T1000 (cell line): ENCODE measurements at regions not wholly inside any gene's neighbourhood (a gene's known extent, or its start where the extent isn't known, plus 50 kb on each side); places are given as distances from the start of the nearest gene placed in this dataset.

Source experiments
- DNase-seq: peaks from one replicate; lab custom pipeline; 2025; ENCODE audit warnings: mixed read lengths; lab: John Stamatoyannopoulos, UW

DNA sequence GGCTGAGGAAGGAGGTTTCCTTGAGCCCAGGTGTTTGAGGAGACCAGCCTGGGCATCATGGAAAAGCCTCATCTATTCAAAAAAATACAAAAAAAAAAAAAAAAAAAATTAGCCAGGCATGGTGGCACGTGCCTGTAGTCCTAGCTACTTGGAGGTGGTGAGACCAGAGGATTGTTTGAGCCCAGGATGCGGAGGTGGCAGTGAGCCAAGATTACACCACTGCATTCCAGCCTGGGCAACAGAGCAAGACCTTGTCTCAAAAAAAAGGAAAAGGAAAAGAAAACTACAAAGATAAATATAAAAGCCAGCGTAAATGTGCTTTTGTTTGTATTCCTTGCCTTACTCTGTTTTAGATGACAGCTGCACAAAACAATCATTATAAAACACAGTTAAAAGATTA, 2249.2 kb upstream of the C9orf72 start:
- DNase-seq: no peak

DNA sequence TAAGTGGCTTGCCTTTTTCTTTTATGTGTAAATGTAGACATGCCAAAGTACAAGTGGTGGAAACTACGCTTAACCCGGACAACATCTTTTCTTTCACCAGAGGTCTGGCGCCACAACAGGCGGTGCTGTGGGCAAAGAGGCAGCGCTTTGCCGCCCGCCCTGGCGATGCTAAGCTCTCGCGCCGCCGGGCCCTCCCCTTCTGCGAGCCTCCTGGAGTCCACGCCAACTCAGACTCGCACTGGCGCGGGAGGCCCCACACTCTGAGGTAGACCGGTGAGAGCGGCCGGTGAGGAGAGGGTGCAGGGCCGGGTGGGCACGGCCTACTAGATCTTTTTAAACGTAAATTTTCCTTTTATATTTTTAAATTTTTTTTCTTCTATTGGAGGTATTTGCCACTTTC, 2253.1 kb upstream of the C9orf72 start:
- DNase-seq: no peak

DNA sequence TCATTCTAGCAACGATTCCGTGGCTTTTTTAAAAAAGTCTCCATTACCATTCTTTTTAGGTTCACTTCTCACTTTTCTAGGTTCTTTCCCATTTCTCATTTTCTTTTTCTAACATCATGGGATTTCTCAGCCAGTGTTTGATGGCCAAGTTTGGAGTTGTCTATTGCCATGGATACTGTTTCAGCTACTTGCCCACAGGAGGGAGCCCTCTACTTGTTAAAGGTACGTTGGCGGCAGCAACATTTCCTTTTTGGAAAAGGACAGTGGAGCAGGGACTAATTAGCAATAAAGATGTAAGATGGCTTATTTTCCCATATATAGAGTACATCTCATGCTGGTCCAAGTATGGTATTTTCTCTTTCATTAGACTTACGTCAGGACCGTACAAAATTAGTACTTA, 2257.5 kb upstream of the C9orf72 start:
- DNase-seq: no peak

DNA sequence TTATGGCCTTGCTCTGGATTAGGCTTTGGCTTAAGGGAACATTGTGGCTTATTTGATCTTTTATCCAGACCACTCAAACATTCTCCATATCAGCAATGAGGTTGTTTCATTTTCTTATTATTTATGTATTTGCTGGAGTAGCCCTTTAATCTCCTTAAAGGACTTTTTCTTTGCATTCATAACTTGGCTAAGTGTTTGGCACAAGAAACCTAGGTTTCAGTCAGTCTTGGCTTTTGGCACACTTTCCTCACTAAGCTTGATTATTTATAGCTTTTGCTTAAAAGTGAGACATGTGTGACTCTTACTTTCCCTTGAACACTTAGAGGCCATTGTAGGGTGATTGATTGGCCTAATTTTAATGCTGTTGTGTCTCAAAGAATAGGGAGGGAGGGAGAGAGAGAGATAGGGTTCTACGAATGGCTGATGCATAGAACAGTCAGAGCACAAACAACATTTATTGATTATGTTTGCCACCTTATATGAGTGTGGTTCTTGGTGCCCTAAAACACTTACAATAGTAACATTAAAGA, 2265.3 kb upstream of the C9orf72 start:
- no peak for DNase-seq

DNA sequence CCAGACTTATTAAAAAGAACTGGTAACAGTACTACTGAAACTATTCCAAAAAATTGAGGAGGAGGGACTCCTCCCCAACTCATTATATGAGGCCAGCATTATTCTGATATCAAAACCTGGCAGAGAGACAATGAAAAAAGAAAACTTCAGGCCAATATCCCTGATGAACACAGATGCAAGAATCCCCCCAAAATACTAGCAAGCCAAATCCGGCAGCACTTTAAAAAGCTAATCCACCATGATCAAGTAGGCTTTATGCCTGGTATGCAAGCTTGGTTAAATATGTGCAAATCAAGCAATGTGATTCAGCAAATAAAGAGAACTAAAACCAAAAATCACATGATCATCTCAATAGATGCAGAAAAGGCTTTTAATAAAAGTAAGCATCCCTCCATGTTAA, 2271.0 kb upstream of the C9orf72 start:
- no peak for DNase-seq

DNA sequence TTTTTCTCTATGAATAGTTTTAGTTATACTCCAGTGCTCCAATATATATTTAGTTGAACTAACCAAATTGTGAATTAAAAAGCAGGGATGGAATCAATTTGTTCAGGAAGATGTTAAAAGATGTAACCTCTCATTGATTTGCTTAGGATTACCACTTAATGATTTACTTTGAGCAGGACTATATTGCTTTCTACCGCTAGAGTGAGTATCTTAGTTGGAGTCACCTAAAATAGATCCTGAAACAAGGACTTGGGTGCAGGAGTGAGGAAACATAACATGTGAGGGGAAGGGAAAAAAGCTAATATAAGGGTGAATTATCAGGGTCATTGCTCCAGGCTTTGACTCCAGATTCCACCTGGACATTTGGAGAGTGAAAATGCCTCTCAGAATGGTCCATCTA, 2277.4 kb upstream of the C9orf72 start:
- no peak for DNase-seq

DNA sequence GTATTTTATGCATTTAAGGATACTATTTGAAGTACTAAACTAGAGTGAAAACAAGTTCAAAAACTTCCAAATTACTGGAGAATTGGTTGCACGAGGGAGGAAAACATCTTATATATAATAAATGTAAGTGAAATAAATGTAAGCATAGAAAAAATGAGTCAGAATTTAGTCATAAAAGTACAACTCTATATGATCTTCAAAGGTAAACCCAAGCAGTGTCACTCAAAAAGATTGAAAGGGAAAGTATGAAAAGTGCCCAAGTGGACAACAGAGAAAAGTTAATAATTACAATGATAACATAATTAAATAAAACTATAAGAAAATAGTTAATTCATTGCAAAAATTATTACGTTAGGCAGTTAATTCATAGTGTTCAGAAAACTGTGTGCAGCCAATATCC, 2288.5 kb upstream of the C9orf72 start:
- DNase-seq: no peak

DNA sequence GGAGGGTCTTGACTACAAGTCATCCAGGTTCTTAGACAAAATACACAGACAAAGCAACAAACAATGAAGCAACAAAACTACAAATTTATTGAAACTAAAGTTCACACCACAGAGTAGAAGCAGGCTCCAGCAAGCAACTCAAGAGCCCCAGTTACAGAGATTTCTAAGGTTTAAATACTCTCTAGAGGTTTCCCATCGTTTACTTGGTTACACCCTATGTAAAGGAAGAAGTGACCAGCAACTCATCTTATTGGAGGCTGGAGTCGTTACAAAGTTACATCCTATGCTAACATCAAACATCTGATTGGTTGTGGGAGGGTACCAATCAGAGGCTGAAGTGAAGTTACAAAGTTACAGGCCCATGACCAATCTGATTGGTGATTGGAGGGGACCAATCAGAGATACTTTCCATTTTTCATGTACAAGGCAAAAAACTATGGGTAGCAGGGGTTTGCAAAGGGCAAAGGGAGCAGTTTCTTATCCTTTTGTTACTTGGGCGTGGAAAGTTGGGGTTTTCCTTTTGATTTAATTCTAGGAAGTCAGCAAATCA, 2292.6 kb upstream of the C9orf72 start:
- no peak for DNase-seq

DNA sequence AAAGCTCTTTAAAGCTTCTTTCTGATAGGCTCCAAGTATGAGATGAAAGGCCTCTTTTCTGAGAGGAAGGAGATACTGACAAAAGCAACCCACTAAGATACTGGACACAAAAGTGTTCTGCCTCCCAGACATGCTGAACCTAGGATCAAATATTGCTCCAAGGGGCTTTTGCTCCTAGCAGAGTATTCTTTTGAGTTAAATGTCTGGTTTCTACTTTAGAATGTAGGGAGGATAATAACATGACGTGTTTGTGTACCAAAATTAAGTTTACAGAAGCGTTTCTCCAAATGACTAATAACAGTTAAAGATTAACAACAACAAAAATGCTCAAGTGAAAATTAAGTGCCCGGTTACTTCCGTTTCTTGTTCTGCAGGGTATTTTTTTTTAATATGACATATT, 2293.3 kb upstream of the C9orf72 start:
- DNase-seq: no peak

DNA sequence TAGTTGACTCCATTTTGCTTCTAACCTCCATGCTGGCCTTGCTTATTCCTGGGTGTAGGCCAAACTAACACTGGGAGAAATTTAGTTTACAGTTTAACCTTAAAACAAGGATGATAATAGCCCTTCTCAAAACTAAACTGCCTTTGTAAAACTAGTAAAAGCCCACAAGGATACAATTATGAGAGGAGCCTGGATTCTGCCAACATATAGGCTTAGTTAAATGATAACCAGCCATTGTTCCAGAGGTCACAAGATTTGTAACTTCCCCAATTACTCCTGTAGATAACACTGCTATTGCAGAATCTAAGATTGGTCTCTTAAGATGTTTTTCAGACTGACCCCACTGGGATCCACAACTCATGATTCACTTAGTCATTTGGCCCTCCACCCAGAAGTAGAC, 2300.3 kb upstream of the C9orf72 start:
- DNase-seq: no peak

DNA sequence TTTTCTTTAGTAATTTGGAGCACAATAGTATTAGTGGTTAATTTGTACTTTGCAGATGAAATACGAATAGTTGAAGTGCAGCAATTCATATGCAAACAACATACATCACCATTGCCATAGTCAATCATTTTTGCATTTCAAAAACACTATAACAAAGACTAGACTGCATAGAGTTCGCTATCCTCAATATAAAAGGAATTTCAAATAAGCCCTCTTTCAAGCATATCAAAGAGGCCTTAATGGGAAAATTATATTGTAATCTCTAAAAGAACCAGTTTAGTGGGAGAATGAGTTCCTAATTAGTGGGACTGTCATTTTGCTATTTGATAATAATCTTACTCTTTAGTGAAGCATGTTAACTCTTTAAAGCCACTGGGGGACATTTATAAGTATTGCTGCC, 2302.3 kb upstream of the C9orf72 start:
- no peak for DNase-seq

DNA sequence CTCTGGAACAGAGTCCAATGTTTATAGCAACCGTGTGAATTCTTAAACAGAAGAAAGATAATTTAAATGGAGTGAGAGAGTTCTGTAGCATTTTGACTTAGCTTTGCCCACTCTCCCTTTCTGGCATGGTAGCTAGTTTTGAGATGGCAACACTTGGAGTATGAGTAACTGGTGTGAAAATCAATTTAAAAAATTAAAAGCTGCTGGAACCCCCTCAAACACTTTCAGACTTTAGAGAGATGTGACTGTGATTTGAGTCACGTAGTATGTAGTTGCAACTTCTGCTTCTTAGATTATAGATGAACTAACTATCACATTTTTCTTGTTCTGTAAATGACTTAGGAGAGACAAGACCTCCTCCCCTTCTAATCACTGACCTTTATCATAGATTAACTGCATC, 2309.5 kb upstream of the C9orf72 start:
- DNase-seq: no peak

DNA sequence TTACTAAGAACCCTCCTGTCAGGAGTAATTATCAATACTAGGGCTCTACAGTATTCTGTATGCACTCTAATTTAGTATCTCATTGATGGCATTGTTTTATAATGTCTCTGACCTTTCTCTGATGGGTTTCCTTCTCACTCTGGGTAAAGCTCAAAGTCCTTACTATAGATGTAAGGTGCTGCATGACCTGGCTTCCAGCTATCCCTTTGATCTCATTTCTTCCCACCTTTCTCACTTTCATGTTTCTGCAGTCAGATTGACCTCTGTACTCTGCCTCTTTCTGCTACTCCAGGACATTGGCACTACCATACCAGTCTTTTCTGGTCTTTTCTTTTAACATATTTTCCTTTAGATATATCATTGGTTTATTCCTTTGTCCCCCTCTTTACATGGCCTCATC, 2332.8 kb upstream of the C9orf72 start:
- DNase-seq: no peak

DNA sequence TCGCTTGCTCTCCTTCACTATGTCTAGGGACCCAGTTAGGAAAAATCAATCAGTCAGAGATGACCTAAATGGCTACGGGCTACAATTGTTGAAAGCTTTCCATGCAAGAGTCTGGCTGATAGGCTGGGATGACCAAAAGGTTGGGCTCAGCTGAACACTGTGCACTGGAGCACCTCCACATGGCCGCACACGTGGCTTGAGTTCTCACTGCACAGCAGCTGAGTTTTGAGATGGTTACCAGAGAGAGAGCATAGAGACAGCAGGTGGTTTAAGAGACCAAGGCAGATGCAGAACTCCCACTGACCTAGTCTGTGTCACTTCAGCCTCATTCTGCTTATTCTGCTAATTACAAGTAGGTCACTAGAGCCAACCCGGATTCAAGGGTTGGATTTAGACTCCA, 2354.8 kb upstream of the C9orf72 start:
- DNase-seq: no peak

DNA sequence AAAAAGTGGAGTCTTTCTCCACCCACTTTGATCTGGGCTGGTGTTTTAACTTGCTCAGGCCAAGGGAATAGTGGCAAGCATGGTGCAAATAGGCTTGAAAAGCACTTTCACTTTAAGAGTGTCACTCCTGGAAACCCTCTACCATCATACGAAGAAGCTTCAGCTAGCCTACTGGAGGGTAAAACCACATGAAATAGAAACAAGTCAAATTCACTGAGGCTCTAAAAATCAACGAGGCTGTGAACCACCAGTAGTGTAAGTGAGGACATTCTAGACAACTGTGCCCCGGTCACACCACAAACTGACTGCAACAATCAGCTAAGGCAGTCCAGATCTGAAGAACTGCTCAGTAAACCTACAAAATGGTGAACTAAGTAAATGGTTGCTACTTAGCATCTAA, 2366.3 kb upstream of the C9orf72 start:
- DNase-seq: no peak

DNA sequence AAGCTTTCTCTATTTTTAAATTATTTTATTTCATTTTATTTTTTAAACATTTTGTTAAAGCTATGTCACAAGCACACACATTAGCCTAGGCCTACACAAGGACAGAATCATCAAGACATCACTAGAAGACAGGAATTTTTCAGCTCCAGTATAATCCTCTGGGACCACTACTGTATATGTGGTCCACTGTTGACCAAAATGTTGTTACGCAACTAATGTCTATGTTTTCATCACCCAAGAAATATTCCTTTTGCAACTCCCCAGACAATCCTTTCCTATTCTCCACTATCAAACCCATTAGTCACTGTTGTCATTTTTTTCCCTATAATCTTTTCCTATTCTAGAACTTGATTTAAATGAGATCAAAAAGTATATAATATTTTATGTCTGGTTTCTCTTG, 2371.7 kb upstream of the C9orf72 start:
- DNase-seq: no peak

DNA sequence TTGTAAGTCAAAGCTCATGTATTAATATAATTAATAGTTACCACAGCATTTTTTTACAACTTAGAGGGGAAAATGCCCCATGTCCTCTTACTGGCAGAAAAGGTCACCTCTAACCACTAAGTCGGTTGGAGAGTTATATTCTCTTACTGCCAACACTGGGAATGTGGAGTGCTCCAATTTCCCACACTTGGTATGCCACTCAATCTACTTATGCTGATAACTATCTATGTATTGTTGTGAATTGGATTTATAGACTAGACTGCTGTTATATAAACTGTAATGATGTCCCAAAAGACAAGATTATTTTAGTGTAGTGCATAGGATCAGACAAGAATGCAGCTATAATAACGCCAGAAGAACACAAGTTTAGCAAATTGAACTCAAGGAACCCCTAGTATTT, 2385.2 kb upstream of the C9orf72 start:
- DNase-seq: no peak

DNA sequence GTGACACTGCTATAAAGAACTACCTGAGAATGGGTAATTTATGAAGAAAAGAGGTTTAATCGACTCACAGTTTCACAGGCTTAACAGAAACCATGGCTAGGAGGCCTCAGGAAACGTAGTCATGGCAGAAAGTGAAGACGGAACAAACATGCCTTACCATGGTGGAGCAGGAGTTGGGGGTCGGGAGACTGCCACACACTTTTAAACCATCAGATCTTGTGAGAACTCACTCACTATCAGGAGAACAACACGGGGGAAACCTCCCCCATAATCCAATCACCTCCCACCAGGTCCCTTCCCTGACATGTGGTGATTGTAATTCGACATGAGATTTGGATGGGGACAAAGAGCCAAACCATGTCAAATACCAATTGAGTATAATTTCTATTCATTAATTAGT, 2392.6 kb upstream of the C9orf72 start:
- no peak for DNase-seq

DNA sequence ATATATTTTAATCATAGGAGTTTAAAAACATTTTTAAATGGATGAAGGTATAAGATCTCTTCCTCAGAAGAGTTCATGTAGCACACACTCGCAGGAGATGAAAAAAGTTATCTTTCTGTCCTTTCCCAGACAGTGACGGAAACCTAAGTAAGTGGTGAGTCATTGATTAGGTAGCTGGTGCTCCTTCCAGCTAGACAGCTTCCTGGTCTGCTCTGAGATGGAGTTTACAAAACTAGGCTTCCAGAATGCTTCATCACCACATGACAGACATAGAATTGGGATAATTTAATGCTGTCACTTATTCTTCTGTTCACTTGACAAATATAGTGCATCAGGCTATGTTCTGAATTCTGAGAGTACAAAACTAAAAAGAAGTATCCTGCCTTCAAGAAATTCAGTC, 2393.0 kb upstream of the C9orf72 start:
- DNase-seq: no peak

DNA sequence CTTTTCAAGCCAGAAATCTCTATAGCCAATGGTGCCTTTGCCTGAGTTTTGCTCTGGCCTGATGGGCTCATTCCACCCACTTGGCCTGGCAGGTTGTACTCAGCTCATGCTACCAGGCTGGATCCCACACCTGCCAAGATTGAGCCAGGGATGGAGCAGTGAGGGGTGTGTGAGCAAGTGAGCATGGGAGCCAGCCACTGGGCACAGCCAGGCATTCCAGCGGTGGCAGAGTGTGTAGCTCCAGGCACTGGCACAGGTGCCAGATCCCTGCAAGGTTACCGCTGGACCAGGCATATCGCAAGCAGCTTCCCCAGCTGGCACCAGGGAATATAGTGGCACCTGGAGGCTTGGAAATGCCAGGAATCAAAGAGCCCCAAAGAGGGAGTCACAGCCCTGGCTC, 2395.6 kb upstream of the C9orf72 start:
- DNase-seq: no peak

DNA sequence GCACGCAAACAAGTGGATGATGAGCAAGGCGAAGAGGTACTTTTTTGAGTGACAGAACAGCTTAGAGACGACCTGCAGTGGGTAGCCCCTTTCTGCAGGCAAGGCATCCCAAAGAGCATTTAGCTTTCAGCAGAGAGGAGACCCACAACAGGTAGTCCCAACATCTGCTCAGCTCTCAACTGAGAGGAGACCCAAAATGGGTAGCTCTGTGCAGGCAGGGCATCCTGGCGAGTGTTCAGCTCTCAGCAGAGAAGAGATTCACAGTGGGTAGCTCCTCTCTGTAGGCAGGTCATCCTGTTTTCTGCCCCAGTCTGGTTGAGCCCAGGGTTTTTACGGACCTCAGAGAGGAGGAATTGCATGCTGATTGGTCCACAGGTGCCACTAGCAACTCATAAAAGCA, 2396.1 kb upstream of the C9orf72 start:
- DNase-seq: no peak

DNA sequence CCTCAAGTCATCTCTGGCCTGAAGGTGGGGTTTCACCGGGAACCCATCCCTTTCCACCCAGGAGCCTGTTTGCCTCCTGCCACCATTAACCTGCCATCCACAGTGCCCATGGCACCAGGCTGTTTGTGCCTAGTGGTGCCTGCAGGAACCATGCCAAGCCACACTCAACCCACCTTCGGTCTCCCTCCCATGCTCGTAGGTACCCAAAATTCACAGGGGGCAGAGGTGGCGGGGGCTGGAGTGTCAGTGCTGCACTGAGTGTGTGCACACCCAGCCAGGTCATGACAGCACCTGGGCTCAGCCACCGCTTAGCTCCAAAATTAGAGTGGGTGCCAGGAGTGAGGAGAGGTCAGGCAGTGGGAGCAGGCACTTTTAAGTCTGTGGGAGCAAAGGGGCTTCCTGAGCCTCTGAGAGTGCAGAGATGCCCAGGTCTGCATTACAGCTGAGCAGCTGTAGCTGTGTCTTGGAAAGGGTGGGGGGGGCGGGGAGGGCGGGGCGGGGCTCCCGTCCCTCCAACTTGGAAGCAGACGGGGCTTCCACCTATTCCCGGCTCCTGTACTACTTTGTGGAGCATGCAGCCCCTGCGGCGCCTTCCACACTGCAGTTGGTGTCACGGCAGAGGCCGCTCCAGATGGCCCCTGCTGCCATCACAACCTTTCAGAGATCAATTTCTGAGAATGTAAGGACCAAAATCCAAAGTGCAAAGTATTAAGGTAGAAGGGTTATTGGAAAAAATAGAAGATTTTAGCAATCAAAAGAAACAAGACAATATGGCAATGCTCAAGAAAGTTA, 2396.8 kb upstream of the C9orf72 start:
- no peak for DNase-seq

DNA sequence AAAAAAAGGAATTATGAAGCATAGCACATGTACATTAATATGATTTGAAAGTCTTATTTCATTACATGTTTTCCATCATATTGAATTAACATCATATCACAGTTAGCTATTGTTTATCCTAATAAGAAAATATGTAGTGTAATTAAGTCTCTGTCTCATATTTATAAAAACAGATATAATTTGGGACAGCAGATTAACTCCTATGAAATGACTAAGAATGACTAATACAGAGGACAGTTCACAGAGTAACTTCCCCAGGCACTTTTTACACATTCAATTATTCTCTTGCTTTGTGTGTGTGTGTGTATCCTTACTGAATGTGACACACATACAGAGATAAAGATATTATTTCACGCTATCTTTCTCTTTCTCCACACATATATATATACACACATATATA, 2400.9 kb upstream of the C9orf72 start:
- DNase-seq: no peak

DNA sequence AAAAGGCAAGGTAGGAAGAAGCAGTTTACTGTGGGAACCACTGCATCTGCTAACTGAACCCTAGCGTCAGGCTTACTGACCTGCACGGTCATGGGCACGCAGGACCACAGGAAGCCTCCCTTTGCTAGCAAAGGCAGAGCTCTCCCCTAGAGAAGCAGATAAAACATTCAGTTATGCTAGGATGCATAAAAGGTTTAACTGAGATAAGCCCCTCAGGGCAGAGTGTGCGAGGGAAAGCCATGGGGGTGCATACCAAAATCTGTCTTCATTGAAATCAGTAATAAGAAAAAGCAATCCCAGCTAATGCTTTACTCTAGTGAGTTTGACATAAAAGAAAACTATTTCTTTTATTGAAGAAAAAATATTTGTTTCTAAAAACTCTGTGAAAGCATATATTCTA, 2403.7 kb upstream of the C9orf72 start:
- no peak for DNase-seq
